ENCODE measurements at regions not wholly inside any gene's neighbourhood (a gene's known extent, or its start where the extent isn't known, plus 50 kb on each side); places are given as distances from the start of the nearest gene placed in this dataset.

DNA sequence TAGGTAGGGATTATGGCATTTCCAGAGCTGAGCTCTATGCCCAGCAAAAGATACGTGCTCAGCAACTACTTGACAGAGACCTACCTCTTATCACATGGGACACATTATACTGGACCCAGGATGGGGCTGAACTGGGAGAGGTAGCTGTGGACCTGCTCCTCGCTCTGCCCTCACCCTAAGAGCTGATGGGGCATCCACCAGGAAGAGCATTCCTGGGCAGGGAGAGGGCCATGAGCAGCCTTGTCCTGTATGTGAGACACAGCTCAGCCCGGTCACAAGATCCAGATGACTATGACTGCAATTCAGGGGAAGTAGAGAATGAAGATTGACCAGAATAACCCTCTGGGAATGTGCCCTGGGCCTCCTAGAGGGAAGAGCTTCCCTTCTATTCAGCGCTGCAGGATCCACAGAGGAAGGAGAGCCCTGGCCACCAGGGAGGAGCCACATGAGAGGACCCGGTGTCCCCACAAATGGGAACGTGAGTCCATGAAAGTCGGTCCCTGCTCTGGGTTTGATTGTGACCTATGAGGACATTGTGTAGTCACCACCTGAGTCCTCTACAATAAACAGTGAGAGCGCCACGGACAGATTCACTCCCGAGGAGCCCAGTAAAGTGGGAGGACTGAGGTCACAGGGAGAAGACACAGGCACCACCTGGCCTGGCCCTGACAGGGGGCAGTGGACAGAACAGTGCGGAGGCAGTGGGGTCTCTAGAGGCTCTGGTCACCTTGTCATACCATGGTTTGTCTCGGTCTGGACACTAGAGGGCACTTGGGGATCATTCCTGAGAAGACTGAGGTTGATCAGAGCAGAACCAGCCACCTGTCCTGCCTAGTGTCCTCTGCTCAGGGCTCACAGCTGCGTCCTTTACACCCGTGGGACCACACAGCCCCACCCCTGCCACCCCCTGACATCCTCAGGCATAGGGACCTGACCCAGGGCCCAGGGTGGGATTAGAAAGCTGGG lies 99.5 kb downstream of the ZNF280B start:
- H3K36me3 Mint-ChIP-seq = no peaks in the 10 kb centered on the region

DNA sequence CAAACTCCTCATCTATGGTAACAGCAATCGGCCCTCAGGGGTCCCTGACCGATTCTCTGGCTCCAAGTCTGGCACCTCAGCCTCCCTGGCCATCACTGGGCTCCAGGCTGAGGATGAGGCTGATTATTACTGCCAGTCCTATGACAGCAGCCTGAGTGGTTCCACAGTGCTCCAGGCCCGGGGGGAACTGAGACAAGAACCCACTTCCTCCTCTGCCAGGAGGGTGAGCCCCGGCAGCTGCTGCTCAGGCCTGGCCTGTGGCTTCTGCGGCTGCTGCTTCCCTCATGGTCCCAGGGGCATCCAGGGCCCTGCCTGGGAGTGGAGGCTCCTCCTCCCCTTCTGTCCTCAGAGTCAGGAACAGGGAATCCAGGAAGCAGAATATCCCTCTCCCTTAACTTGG lies 98.4 kb downstream of the ZNF280B start:
- no peaks in the 10 kb centered on the region for H3K36me3 ChIP-seq (ENCODE audit: control insufficient read depth, insufficient read depth, low read length)
- H3K27ac Mint-ChIP-seq = no peak overlapping the region
- H3K27ac ChIP-seq (ENCODE audit: low read length) = no peak overlapping the region
- no peaks in the 10 kb centered on the region for H3K36me3 Mint-ChIP-seq
- H3K4me3 ChIP-seq (ENCODE audit: low read length) = no peak overlapping the region
- H3K27me3 ChIP-seq (ENCODE audit: control insufficient read depth, insufficient read depth, low read length) = peaks cover 3% of the 10 kb centered on the region
- no peaks in the 10 kb centered on the region for H3K9me3 ChIP-seq (ENCODE audit: control insufficient read depth, insufficient read depth, low read length)
- peaks cover 12% of the 10 kb centered on the region for H3K4me1 ChIP-seq (ENCODE audit: control insufficient read depth, insufficient read depth, low read length)
- intact Hi-C loops (cut with micrococcal nuclease) = no loop called here
- H3K4me3 Mint-ChIP-seq = no peak overlapping the region
- DNase-seq = no peak
- H3K27me3 Mint-ChIP-seq (ENCODE audit: low read depth in 2 of 2) = peaks cover 23 to 67% of the 10 kb centered on the region in 2 donors
- 1% methylated on average over 5 of the region's 5 CpGs for WGBS (ENCODE audit: insufficient coverage)
- ATAC-seq = peak in 1 of 3 donors; percentile 50
- H3K9me3 Mint-ChIP-seq = no peaks in the 10 kb centered on the region
- H3K4me1 Mint-ChIP-seq = no peaks in the 10 kb centered on the region
- TF ChIP-seq, protein P1, sequence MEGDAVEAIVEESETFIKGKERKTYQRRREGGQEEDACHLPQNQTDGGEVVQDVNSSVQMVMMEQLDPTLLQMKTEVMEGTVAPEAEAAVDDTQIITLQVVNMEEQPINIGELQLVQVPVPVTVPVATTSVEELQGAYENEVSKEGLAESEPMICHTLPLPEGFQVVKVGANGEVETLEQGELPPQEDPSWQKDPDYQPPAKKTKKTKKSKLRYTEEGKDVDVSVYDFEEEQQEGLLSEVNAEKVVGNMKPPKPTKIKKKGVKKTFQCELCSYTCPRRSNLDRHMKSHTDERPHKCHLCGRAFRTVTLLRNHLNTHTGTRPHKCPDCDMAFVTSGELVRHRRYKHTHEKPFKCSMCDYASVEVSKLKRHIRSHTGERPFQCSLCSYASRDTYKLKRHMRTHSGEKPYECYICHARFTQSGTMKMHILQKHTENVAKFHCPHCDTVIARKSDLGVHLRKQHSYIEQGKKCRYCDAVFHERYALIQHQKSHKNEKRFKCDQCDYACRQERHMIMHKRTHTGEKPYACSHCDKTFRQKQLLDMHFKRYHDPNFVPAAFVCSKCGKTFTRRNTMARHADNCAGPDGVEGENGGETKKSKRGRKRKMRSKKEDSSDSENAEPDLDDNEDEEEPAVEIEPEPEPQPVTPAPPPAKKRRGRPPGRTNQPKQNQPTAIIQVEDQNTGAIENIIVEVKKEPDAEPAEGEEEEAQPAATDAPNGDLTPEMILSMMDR (IDR thresholded peaks at IDR 0.05) = no peak

More for the DNA sequence above, 99.5 kb downstream of the ZNF280B start:
- Mint-ChIP-seq H3K4me1 (no peaks in the 10 kb centered on the region), H3K9me3 (no peaks in the 10 kb centered on the region), H3K4me3 (no peak overlapping the region), H3K27me3 (ENCODE audit: low read depth in 2 of 2) (peaks cover 20 to 62% of the 10 kb centered on the region in 2 donors), H3K27ac (no peak overlapping the region)
- no peak overlapping the region for H3K4me3 ChIP-seq (ENCODE audit: low read length)
- DNase-seq = no peak
- peaks cover 3% of the 10 kb centered on the region for H3K27me3 ChIP-seq (ENCODE audit: control insufficient read depth, insufficient read depth, low read length)
- WGBS (ENCODE audit: insufficient coverage) = 70% methylated on average over 13 of the region's 14 CpGs
- H3K27ac ChIP-seq (ENCODE audit: low read length) = no peak overlapping the region
- H3K36me3 ChIP-seq (ENCODE audit: control insufficient read depth, insufficient read depth, low read length) = no peaks in the 10 kb centered on the region
- intact Hi-C loops (cut with micrococcal nuclease) = no loop called here
- H3K9me3 ChIP-seq (ENCODE audit: control insufficient read depth, insufficient read depth, low read length) = no peaks in the 10 kb centered on the region
- TF ChIP-seq, protein P1 (IDR thresholded peaks at IDR 0.05) = no peak
- ATAC-seq = peak in 2 of 3 donors; percentile 15 to 33
- H3K4me1 ChIP-seq (ENCODE audit: control insufficient read depth, insufficient read depth, low read length) = peaks cover 20% of the 10 kb centered on the region

DNA sequence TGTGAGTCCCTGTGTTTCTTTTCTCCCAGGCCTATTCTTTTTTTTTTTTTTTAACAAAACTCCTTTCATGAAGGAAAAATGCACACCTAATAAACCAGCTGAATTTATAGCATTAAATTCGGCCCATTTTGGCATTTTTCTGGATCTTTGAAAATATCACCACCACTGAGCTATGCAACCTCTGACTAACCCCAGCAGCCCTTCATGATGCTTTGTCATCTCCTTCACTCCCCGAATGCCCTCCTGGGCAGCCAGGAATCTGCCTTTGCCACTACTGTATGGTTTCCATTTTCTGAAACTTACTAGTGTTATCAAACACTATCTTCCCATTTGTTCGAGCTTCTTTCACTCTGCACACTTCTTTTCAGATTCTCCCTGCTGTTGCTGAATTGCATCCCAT lies 97.9 kb downstream of the ZNF280B start:
- DNase-seq = no peak
- TF ChIP-seq, protein P1 (IDR thresholded peaks at IDR 0.05) = no peak
- peaks cover 3% of the 10 kb centered on the region for H3K27me3 ChIP-seq (ENCODE audit: control insufficient read depth, insufficient read depth, low read length)
- intact Hi-C loops (cut with micrococcal nuclease) = no loop called here
- ATAC-seq = no peak
- Mint-ChIP-seq H3K4me3 (no peak overlapping the region), H3K9me3 (no peaks in the 10 kb centered on the region), H3K27me3 (ENCODE audit: low read depth in 2 of 2) (peaks cover 23 to 61% of the 10 kb centered on the region in 2 donors), H3K27ac (no peak overlapping the region), H3K4me1 (no peaks in the 10 kb centered on the region), H3K36me3 (no peaks in the 10 kb centered on the region)
- no peaks in the 10 kb centered on the region for H3K36me3 ChIP-seq (ENCODE audit: control insufficient read depth, insufficient read depth, low read length)
- no peaks in the 10 kb centered on the region for H3K9me3 ChIP-seq (ENCODE audit: control insufficient read depth, insufficient read depth, low read length)
- WGBS (ENCODE audit: insufficient coverage) = 63% methylated on average over 3 of the region's 3 CpGs
- H3K4me3 ChIP-seq (ENCODE audit: low read length) = no peak overlapping the region
- H3K4me1 ChIP-seq (ENCODE audit: control insufficient read depth, insufficient read depth, low read length) = peaks cover 8% of the 10 kb centered on the region
- H3K27ac ChIP-seq (ENCODE audit: low read length) = no peak overlapping the region

All from natural killer cell (primary cell).